ENCODE measurements at regions not wholly inside any gene's neighbourhood (a gene's known extent, or its start where the extent isn't known, plus 50 kb on each side); places are given as distances from the start of the nearest gene placed in this dataset.

GRCh38 chr7:86214734-86215133 lies 429.0 kb upstream of the GRM3 start:
- no peak overlapping the region for H3K4me3 ChIP-seq (ENCODE audit: low read depth, low read length)
- DNase-seq (ENCODE audit: low read depth) = no peak
- TF ChIP-seq, protein P1, sequence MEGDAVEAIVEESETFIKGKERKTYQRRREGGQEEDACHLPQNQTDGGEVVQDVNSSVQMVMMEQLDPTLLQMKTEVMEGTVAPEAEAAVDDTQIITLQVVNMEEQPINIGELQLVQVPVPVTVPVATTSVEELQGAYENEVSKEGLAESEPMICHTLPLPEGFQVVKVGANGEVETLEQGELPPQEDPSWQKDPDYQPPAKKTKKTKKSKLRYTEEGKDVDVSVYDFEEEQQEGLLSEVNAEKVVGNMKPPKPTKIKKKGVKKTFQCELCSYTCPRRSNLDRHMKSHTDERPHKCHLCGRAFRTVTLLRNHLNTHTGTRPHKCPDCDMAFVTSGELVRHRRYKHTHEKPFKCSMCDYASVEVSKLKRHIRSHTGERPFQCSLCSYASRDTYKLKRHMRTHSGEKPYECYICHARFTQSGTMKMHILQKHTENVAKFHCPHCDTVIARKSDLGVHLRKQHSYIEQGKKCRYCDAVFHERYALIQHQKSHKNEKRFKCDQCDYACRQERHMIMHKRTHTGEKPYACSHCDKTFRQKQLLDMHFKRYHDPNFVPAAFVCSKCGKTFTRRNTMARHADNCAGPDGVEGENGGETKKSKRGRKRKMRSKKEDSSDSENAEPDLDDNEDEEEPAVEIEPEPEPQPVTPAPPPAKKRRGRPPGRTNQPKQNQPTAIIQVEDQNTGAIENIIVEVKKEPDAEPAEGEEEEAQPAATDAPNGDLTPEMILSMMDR (IDR thresholded peaks at IDR 0.05; ENCODE audit: insufficient read depth, low read depth, low read length) = no peak

DNA sequence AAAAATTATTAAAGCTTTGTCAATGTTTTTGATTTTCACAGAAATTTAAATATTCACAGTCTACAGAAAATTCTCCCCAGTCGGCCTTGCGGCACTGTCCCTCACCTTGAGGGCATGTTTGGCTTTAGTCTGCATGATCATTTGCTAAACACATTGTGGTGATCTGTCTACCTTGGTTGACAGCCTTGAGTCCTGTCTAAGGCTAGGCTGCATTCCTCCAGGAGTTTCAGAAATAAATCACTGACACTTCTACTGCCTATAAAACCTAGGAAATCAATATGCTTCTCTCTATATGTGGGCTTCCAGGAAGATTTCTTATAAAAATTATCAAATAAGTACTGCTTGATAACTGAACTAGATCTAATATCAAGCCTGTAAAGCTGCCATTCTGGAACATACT lies 430.7 kb upstream of the GRM3 start:
- DNase-seq (ENCODE audit: low read depth) = no peak
- H3K4me3 ChIP-seq (ENCODE audit: low read depth, low read length) = no peak overlapping the region
- TF ChIP-seq, protein P1 (IDR thresholded peaks at IDR 0.05; ENCODE audit: insufficient read depth, low read depth, low read length) = no peak

DNA sequence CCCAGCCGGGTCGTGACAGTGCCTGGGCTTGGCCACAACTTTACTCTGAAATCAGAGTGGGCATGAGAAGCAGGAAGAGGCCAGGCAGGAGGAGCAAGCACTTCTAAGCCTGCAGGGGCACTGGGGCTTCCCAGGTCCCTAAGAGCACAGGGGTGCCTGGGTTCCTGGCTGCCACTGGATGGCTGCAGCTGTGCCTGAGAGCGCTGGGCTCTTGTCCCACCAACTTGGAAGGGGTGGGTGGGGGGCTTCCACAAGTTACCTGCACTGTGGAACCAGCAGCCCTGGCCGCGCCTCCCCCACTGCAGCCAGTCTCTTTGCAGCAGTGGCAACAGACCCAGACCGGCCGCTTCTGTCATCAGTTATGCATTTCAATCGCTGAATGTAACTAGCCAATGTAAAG lies 434.7 kb upstream of the GRM3 start:
- no peak for DNase-seq (ENCODE audit: low read depth)
- H3K4me3 ChIP-seq (ENCODE audit: low read depth, low read length) = no peak overlapping the region
- TF ChIP-seq, protein P1 (IDR thresholded peaks at IDR 0.05; ENCODE audit: insufficient read depth, low read depth, low read length) = no peak

GRCh38 chr7:86207740-86208139 lies 436.0 kb upstream of the GRM3 start:
- TF ChIP-seq, protein P1 (IDR thresholded peaks at IDR 0.05; ENCODE audit: insufficient read depth, low read depth, low read length) = no peak
- DNase-seq (ENCODE audit: low read depth) = no peak
- H3K4me3 ChIP-seq (ENCODE audit: low read depth, low read length) = no peak overlapping the region

- no peak for DNase-seq (ENCODE audit: low read depth)
- H3K4me3 ChIP-seq (ENCODE audit: low read depth, low read length) = no peak overlapping the region
Observed at GRCh38 chr7:86202833-86203232, 440.9 kb upstream of the GRM3 start.

DNA sequence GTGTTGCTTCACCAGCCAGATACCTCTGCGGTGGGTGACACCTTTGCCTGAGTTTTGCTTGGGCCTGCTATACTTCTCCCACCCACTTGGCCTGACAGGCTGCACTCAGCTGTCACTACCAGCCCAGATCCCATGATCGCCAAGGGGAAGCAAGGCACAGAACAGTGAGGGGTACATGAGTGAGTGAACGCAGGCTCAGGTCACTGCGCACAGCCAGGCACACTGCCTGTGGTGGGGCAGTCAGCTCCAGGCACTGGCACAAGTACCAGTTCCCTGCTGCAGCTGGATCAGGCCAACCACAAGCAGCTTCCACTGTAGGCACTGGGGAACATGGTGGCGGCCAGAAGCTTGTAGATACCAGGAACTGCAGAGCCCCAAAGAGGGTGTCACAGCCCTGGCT lies 441.9 kb upstream of the GRM3 start:
- no peak for DNase-seq (ENCODE audit: low read depth)
- no peak overlapping the region for H3K4me3 ChIP-seq (ENCODE audit: low read depth, low read length)
- TF ChIP-seq, protein P1 (IDR thresholded peaks at IDR 0.05; ENCODE audit: insufficient read depth, low read depth, low read length) = no peak

More at GRCh38 chr7:86202833-86203232, 440.9 kb upstream of the GRM3 start:
- TF ChIP-seq, protein P1 (IDR thresholded peaks at IDR 0.05; ENCODE audit: insufficient read depth, low read depth, low read length) = no peak

DNA sequence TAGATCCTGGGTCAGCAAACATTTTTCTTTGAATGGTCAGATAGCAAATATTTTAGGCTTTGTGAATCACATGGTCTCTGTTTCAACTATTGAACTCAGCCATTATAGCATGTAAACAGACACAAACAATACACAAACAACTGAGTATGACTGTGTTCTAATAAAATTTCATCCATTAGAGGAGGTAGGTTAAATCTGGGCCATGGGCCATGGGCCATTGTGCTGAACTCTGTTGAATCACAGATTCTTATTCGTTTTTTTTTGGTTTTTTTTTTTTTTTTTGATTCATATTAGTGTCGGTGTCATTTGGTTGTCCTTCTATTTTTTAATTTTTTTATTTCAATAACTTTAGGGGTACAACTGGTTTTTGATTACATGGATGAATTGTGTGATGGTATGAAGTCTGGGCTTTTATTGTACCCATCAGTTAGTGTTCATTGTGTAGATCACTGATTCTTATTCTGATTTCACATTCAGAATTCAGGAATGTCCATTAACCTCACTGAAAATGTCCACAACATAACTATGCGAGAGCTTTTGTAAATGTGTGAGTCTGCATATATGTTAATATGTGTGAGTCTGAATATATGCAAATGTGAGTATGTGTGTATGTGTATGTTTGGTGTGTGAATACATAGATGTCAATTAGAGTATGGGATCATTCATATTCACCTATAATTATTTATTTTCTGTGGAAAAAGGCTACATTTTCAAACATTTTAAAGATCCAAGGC lies 443.7 kb upstream of the GRM3 start:
- no peak overlapping the region for H3K4me3 ChIP-seq (ENCODE audit: low read depth, low read length)
- no peak for DNase-seq (ENCODE audit: low read depth)
- TF ChIP-seq, protein P1 (IDR thresholded peaks at IDR 0.05; ENCODE audit: insufficient read depth, low read depth, low read length) = no peak

Data from fibroblast of villous mesenchyme (primary cell).